ENCODE measurements at regions not wholly inside any gene's neighbourhood (a gene's known extent, or its start where the extent isn't known, plus 50 kb on each side); places are given as distances from the start of the nearest gene placed in this dataset.
"Not testable (repeated sequence)": the region's sequence is repeated elsewhere in the genome, so short reads cannot be mapped to it uniquely, and the experiment has no call there.

DNA sequence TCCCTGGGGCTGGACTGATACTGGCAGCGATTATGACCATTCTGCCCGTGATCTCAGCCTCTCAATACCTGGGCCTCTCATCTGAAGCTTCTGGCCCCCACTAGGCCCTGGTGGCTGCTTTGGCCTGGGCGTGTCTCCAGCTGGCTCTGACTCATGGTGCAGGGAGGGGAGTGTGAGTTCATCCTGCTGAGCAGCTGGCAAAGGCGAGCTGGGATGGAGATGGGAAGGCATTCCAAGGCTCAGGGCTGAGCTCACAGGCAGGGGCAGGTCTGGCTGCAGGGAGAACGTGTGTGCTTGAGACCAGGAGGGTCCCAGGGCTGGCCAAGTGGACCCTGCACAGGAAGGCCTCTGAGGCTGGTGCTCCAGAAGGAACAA, 221.8 kb downstream of the TMEM121 start:
- H3K4me3 ChIP-seq (ENCODE audit: low read length) = no peak overlapping the region
- TF ChIP-seq, protein P1, sequence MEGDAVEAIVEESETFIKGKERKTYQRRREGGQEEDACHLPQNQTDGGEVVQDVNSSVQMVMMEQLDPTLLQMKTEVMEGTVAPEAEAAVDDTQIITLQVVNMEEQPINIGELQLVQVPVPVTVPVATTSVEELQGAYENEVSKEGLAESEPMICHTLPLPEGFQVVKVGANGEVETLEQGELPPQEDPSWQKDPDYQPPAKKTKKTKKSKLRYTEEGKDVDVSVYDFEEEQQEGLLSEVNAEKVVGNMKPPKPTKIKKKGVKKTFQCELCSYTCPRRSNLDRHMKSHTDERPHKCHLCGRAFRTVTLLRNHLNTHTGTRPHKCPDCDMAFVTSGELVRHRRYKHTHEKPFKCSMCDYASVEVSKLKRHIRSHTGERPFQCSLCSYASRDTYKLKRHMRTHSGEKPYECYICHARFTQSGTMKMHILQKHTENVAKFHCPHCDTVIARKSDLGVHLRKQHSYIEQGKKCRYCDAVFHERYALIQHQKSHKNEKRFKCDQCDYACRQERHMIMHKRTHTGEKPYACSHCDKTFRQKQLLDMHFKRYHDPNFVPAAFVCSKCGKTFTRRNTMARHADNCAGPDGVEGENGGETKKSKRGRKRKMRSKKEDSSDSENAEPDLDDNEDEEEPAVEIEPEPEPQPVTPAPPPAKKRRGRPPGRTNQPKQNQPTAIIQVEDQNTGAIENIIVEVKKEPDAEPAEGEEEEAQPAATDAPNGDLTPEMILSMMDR (conservative IDR thresholded peaks at IDR 0.05; ENCODE audit: low read length) = no peak
- DNase-seq (ENCODE audit: low read depth) = no peak

GRCh38 chr14:105748710-105749109, 222.3 kb downstream of the TMEM121 start:
- not testable (repeated sequence) for H3K4me3 ChIP-seq (ENCODE audit: low read length); DNase-seq (ENCODE audit: low read depth)

DNA sequence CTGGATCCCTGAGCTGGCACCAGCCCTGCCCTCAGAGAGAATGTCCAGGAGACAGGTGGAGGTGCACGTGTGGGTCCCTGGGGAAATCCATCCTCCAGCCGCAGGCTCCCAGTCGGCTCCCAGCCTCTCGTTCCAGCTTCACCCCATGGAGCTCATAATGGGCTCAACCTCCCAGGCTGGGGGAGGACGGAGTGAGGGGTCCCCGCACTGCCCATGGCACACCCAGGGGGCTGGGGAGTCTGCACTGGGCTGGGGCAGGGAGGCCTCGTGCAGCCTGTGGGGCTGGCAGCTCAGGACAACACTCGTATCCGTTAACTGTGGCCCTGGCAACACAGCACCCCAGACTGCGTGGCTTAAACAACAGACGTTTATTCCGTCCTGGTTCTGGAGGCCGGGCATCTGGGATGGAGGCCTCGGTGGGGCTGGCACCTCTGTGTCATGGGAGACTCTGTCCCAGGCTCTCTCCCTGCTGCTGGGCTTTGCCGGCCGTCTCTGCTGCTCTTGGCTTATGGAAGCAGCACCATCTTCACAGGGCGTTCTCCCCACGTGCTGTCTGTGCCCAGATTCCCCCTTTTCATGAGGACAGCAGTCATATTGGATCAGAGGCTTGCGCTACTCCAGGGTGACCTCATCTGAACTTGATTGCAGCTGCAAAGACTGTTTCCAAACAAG, 223.6 kb downstream of the TMEM121 start:
- not testable (repeated sequence) for DNase-seq (ENCODE audit: low read depth); H3K4me3 ChIP-seq (ENCODE audit: low read length)

GRCh38 chr14:105751291-105751751, 224.9 kb downstream of the TMEM121 start:
- not testable (repeated sequence) for H3K4me3 ChIP-seq (ENCODE audit: low read length); DNase-seq (ENCODE audit: low read depth)

DNA sequence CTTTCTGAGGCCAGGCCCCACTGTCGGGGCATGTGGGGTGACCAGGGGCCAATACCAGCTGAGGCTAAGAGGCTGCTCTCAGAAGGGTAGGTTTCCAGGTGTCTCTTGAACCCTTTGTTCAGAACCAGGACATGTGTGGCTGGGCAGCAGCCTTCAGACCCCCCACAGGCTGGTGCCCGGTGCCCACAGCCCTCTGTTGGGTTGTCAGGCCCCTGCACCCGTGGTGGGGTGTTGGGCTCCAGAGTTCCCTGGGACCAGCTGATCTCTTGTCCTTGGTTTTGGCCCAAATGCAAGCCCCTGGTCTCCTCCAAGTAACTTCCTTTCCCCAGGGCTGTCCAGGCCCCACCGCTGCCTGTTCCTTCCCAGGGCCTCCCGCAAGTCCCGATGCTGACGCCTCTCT, 226.0 kb downstream of the TMEM121 start:
- not testable (repeated sequence) for DNase-seq (ENCODE audit: low read depth); H3K4me3 ChIP-seq (ENCODE audit: low read length)

GRCh38 chr14:105760691-105761344, 234.4 kb downstream of the TMEM121 start:
- H3K4me3 ChIP-seq (ENCODE audit: low read length) = no peak overlapping the region
- TF ChIP-seq, protein P1 (conservative IDR thresholded peaks at IDR 0.05; ENCODE audit: low read length) = no peak
- no peak for DNase-seq (ENCODE audit: low read depth)

DNA sequence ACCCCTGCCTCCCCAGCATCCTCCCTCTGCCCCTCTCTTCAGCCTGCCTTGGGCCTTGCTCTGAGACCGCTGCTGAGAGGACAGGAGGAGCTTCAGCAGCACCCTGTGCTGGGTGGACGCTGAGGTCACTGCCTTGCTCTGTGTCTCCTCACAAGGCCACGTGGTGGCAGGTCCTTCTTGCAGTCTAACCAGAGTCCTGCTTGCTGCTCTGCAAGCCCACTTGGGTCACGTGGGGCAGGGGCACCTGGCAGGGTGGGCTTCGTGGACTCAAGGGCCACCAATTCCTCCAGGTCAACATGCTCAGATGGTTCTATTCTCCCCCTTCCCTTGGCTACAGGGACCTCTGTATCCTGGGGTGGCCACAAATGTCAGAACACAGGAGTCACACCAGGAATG, 235.0 kb downstream of the TMEM121 start:
- DNase-seq (ENCODE audit: low read depth); H3K4me3 ChIP-seq (ENCODE audit: low read length): not testable (repeated sequence)

GRCh38 chr14:105761842-105762241, 235.5 kb downstream of the TMEM121 start:
- no peak for DNase-seq (ENCODE audit: low read depth)
- no peak overlapping the region for H3K4me3 ChIP-seq (ENCODE audit: low read length)
- TF ChIP-seq, protein P1 (conservative IDR thresholded peaks at IDR 0.05; ENCODE audit: low read length) = no peak

- not testable (repeated sequence) for H3K4me3 ChIP-seq (ENCODE audit: low read length); DNase-seq (ENCODE audit: low read depth)
Observed at GRCh38 chr14:105762262-105762661, 235.9 kb downstream of the TMEM121 start.

DNA sequence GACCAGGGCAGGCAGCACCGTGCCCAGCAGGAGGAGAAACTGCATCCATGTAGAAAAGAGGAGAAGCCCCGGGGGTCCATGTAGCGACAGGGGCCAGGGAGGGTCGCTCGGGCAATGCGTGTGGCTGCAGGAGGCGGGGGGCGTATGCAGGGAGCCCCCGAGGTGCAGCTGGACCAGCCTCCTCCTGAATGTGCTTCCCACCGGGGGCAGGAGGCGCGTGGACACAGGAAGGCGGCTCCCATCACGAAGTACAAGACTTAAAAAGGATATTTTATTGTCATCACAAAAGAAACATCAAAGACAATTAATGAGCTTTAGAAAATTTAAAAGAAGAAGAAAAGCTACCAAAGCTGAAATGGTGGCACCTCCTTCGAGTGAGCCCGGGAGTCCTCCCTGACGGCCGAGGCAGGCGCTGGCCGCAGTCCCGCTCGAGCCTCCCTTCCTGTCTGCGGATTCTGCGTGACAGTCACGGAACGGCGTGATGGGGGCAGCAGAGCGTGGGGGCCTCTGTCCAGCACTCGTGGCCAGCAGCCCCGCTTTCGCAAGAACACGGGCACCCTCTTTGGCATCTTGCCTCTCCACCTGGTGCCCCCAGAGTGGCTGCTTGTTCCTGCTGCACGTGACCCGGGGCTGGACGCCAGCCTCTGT, 238.0 kb downstream of the TMEM121 start:
- DNase-seq (ENCODE audit: low read depth); H3K4me3 ChIP-seq (ENCODE audit: low read length): not testable (repeated sequence)

GRCh38 chr14:105765072-105765825, 238.9 kb downstream of the TMEM121 start:
- not testable (repeated sequence) for H3K4me3 ChIP-seq (ENCODE audit: low read length); DNase-seq (ENCODE audit: low read depth)
